ENCODE measurements at regions not wholly inside any gene's neighbourhood (a gene's known extent, or its start where the extent isn't known, plus 50 kb on each side); places are given as distances from the start of the nearest gene placed in this dataset.

DNA sequence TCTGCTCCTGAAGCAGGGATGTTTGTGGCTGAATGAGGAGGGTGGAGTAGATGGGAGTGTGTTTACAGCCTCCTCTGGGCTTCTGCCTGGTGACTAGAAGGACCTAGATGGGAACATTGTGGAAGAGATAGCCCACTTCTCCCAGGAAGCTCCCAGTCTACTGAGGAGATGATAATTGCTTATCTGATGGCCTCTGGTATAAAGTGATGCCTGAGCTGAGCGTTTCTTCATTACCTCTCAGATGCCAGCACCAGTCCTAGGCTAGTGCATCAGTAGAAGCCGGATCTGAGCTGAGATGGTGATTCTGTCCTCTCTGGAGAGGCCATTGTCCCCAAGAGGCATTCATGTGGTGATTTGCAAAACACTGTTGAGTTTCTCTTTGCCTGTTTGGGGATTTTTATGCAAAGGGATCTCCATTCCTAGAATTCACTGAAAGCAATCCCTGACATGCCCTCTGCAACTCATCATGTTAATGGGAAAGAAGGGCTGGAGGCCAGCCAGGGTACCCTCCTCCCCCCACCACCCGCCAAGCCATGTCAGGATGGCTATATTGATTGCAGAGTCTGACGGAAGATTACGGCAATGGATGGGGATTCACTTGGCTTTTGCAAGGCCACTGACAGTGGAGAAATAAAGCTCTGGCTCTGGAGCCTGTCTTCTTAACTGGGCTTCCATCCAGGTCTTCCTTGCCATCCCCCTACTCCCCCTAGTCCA is 166.4 kb upstream of the ROPN1 start (continued):
- TF ChIP-seq ZNF331 (CRISPR knock-in tag; IDR thresholded peaks at IDR 0.05) (no peak), FOXC1 (CRISPR knock-in tag; IDR thresholded peaks at IDR 0.05; ENCODE audit: borderline replicate concordance) (no peak), CENPT (CRISPR knock-in tag; IDR thresholded peaks at IDR 0.05; ENCODE audit: low read depth) (no peak), FOXP1 (IDR thresholded peaks at IDR 0.05) (no peak), FOXP1 (CRISPR knock-in tag; IDR thresholded peaks at IDR 0.05) (no peak)

- CTCF ChIA-PET (ENCODE audit: low intra/inter-chr PET ratio, low total read pairs), result no interaction called here
- H3K27me3 ChIP-seq (ENCODE audit: control insufficient read depth in 1 of 2, insufficient read depth in 2 of 2, low read length in 2 of 2), result no peaks in the 10 kb centered on the region
- H3K27ac ChIP-seq (ENCODE audit: extremely low read length, insufficient read depth, low read length), result no peak overlapping the region
- DNase-seq (ENCODE audit: low spot score) (no peak), FAIRE-seq (no peak), ATAC-seq (no peak)
- H3K9ac ChIP-seq (ENCODE audit: insufficient read depth, low read depth, low read length), result no peak overlapping the region
- H3K9me3 ChIP-seq (ENCODE audit: low read length), result no peaks in the 10 kb centered on the region
- no peak overlapping the region for H3K4me2 ChIP-seq (ENCODE audit: low read depth, low read length)
- H3K4me3 ChIP-seq (replicated peaks in 1 of 3; ENCODE audit: insufficient read depth in 1 of 3, low read depth in 2 of 3, low read length in 3 of 3), result no peak overlapping the region
- H3K79me2 ChIP-seq (ENCODE audit: insufficient read depth, low read length), result no peaks in the 10 kb centered on the region
- in situ Hi-C loops (cut with HindIII; ENCODE audit: extremely low pct_ligation_motif_present, low pct_unique_long_range_greater_than_20kb), result no loop called here
- no peak overlapping the region for H2AFZ ChIP-seq (ENCODE audit: low read length)
- H3K36me3 ChIP-seq (replicated peaks in 1 of 2; ENCODE audit: control insufficient read depth in 1 of 2, insufficient read depth in 2 of 2, low read length in 2 of 2), result no peaks in the 10 kb centered on the region
- POLR2A ChIA-PET, result no interaction called here
- intact Hi-C loops (cut with micrococcal nuclease; ENCODE audit: unreplicated experiment), result no loop called here
- peaks cover 17% of the 10 kb centered on the region for H3K4me1 ChIP-seq (ENCODE audit: insufficient read depth, low read length)
- WGBS (ENCODE audit: low lambda C conversion rate), result 10% methylated on average over 2 of the region's 2 CpGs
- H4K20me1 ChIP-seq (ENCODE audit: insufficient read depth, low read length), result 0 out of 2 replicates have a peak, but pooled peaks cover 4% of the 10 kb centered on the region
- no TSS peak for BruUV-seq (replicated peaks)
- TF ChIP-seq ZBTB2 (CRISPR knock-in tag; IDR thresholded peaks at IDR 0.05; ENCODE audit: low read depth), result no peak
- no peak for TF ChIP-seq AFF4 (CRISPR knock-in tag; IDR thresholded peaks at IDR 0.05)
- no peak for TF ChIP-seq ZNF530 (CRISPR knock-in tag; IDR thresholded peaks at IDR 0.05; ENCODE audit: low read depth)
- TF ChIP-seq ZC3H13 (CRISPR knock-in tag; IDR thresholded peaks at IDR 0.05), result no peak
- TF ChIP-seq, protein P1, sequence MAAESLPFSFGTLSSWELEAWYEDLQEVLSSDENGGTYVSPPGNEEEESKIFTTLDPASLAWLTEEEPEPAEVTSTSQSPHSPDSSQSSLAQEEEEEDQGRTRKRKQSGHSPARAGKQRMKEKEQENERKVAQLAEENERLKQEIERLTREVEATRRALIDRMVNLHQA (CRISPR knock-in tag; IDR thresholded peaks at IDR 0.05), result no peak
- TF ChIP-seq, protein P2, sequence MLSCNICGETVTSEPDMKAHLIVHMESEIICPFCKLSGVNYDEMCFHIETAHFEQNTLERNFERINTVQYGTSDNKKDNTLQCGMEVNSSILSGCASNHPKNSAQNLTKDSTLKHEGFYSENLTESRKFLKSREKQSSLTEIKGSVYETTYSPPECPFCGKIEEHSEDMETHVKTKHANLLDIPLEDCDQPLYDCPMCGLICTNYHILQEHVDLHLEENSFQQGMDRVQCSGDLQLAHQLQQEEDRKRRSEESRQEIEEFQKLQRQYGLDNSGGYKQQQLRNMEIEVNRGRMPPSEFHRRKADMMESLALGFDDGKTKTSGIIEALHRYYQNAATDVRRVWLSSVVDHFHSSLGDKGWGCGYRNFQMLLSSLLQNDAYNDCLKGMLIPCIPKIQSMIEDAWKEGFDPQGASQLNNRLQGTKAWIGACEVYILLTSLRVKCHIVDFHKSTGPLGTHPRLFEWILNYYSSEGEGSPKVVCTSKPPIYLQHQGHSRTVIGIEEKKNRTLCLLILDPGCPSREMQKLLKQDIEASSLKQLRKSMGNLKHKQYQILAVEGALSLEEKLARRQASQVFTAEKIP (CRISPR knock-in tag; IDR thresholded peaks at IDR 0.05; ENCODE audit: borderline replicate concordance), result no peak
- no peak for TF ChIP-seq MAFF (IDR thresholded peaks at IDR 0.05; ENCODE audit: low read depth, low read length)
- no peak for TF ChIP-seq ISL2 (CRISPR knock-in tag; IDR thresholded peaks at IDR 0.05)
- TF ChIP-seq PCBP2 (optimal IDR thresholded peaks at IDR 0.05; ENCODE audit: low read depth, low read length, poor library complexity, severe bottlenecking), result no peak
- no peak for TF ChIP-seq MXD4 (CRISPR knock-in tag; IDR thresholded peaks at IDR 0.05)
- TF ChIP-seq, protein P3, sequence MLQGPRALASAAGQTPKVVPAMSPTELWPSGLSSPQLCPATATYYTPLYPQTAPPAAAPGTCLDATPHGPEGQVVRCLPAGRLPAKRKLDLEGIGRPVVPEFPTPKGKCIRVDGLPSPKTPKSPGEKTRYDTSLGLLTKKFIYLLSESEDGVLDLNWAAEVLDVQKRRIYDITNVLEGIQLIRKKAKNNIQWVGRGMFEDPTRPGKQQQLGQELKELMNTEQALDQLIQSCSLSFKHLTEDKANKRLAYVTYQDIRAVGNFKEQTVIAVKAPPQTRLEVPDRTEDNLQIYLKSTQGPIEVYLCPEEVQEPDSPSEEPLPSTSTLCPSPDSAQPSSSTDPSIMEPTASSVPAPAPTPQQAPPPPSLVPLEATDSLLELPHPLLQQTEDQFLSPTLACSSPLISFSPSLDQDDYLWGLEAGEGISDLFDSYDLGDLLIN (CRISPR knock-in tag; IDR thresholded peaks at IDR 0.05; ENCODE audit: borderline replicate concordance), result no peak
Observed at GRCh38 chr3:124161448-124161847, 169.5 kb upstream of the ROPN1 start.

Data from HepG2 (cell line).